ENCODE measurements at regions not wholly inside any gene's neighbourhood (a gene's known extent, or its start where the extent isn't known, plus 50 kb on each side); places are given as distances from the start of the nearest gene placed in this dataset.
"Not testable (repeated sequence)": the region's sequence is repeated elsewhere in the genome, so short reads cannot be mapped to it uniquely, and the experiment has no call there.

- no peak for DNase-seq (ENCODE audit: low read depth)
- no peak for TF ChIP-seq CTCF (conservative IDR thresholded peaks at IDR 0.05; ENCODE audit: low read depth, low read length)
- H3K4me3 ChIP-seq (ENCODE audit: low read length), result no peak overlapping the region
These were observed 157.0 kb downstream of the GJA1 start for GRCh38 chr6:121592261-121592935.

GRCh38 chr6:121593011-121593641, 157.7 kb downstream of the GJA1 start:
- no peak for DNase-seq (ENCODE audit: low read depth)
- no peak for TF ChIP-seq CTCF (conservative IDR thresholded peaks at IDR 0.05; ENCODE audit: low read depth, low read length)
- no peak overlapping the region for H3K4me3 ChIP-seq (ENCODE audit: low read length)

- no peak for DNase-seq (ENCODE audit: low read depth)
- H3K4me3 ChIP-seq (ENCODE audit: low read length), result no peak overlapping the region
- TF ChIP-seq CTCF (conservative IDR thresholded peaks at IDR 0.05; ENCODE audit: low read depth, low read length), result no peak
These were observed 158.6 kb downstream of the GJA1 start for GRCh38 chr6:121594053-121594452.

- H3K4me3 ChIP-seq (ENCODE audit: low read length), result no peak overlapping the region
- TF ChIP-seq CTCF (conservative IDR thresholded peaks at IDR 0.05; ENCODE audit: low read depth, low read length), result no peak
- no peak for DNase-seq (ENCODE audit: low read depth)
These were observed 160.2 kb downstream of the GJA1 start for GRCh38 chr6:121595646-121596045.

GRCh38 chr6:121596441-121596840, 161.0 kb downstream of the GJA1 start:
- no peak overlapping the region for H3K4me3 ChIP-seq (ENCODE audit: low read length)
- DNase-seq (ENCODE audit: low read depth), result no peak
- TF ChIP-seq CTCF (conservative IDR thresholded peaks at IDR 0.05; ENCODE audit: low read depth, low read length), result no peak

GRCh38 chr6:121597654-121598053, 162.2 kb downstream of the GJA1 start:
- no peak for DNase-seq (ENCODE audit: low read depth)
- no peak overlapping the region for H3K4me3 ChIP-seq (ENCODE audit: low read length)
- no peak for TF ChIP-seq CTCF (conservative IDR thresholded peaks at IDR 0.05; ENCODE audit: low read depth, low read length)

GRCh38 chr6:121599331-121599730, 163.9 kb downstream of the GJA1 start:
- H3K4me3 ChIP-seq (ENCODE audit: low read length); DNase-seq (ENCODE audit: low read depth): not testable (repeated sequence)
